ENCODE measurements at regions not wholly inside any gene's neighbourhood (a gene's known extent, or its start where the extent isn't known, plus 50 kb on each side); places are given as distances from the start of the nearest gene placed in this dataset.

- Histone ChIP-seq H3K36me3 (no peaks in the 10 kb centered on the region), H3K9me3 (no peaks in the 10 kb centered on the region), H3K27me3 (no peaks in the 10 kb centered on the region), H3K4me3 (no peak overlapping the region), H3K4me1 (no peaks in the 10 kb centered on the region), H3K27ac (no peak overlapping the region)
- ATAC-seq (no peak), DNase-seq (no peak)
- intact Hi-C loops (cut with DNase I): no loop called here
- WGBS (ENCODE audit: insufficient coverage, low coverage, low lambda C conversion rate, missing lambda C conversion rate): 69% methylated on average over 15 of the region's 15 CpGs
- TF ChIP-seq CTCF (IDR thresholded peaks at IDR 0.05) (no peak), POLR2A (IDR thresholded peaks at IDR 0.05) (no peak)
Observed at GRCh38 chr16:72372087-72373045, 200.4 kb upstream of the PMFBP1 start.

GRCh38 chr16:72371307-72372086 is 199.5 kb upstream of the PMFBP1 start:
- DNase-seq: no peak
- Histone ChIP-seq H3K36me3 (no peaks in the 10 kb centered on the region), H3K27me3 (no peaks in the 10 kb centered on the region), H3K27ac (no peak overlapping the region), H3K4me1 (no peaks in the 10 kb centered on the region), H3K4me3 (no peak overlapping the region), H3K9me3 (no peaks in the 10 kb centered on the region)
- TF ChIP-seq CTCF (IDR thresholded peaks at IDR 0.05) (no peak), POLR2A (IDR thresholded peaks at IDR 0.05) (no peak)
- intact Hi-C loops (cut with DNase I): no loop called here
- 55% methylated on average over 6 of the region's 10 CpGs for whole genome bisulfite sequencing (ENCODE audit: insufficient coverage, low coverage, low lambda C conversion rate, missing lambda C conversion rate)
- ATAC-seq: no peak

- H3K4me1 ChIP-seq: no peaks in the 10 kb centered on the region
- 73% methylated on average over 1 of the region's 1 CpG for WGBS (ENCODE audit: insufficient coverage, low coverage, low lambda C conversion rate, missing lambda C conversion rate)
- intact Hi-C loops (cut with DNase I): no loop called here
- H3K36me3 ChIP-seq: no peaks in the 10 kb centered on the region
- no peaks in the 10 kb centered on the region for H3K27me3 ChIP-seq
- no peak overlapping the region for H3K4me3 ChIP-seq
- H3K27ac ChIP-seq: no peak overlapping the region
- TF ChIP-seq POLR2A (IDR thresholded peaks at IDR 0.05) (no peak), CTCF (IDR thresholded peaks at IDR 0.05) (no peak)
- no peak for ATAC-seq
- H3K9me3 ChIP-seq: no peaks in the 10 kb centered on the region
- DNase-seq: no peak
Observed at GRCh38 chr16:72369274-72369673, 197.3 kb upstream of the PMFBP1 start.

- intact Hi-C loops (cut with DNase I): no loop called here
- Histone ChIP-seq H3K36me3 (no peaks in the 10 kb centered on the region), H3K27ac (no peak overlapping the region), H3K4me1 (no peaks in the 10 kb centered on the region), H3K9me3 (no peaks in the 10 kb centered on the region), H3K27me3 (no peaks in the 10 kb centered on the region), H3K4me3 (no peak overlapping the region)
- DNase-seq: no peak
- TF ChIP-seq POLR2A (IDR thresholded peaks at IDR 0.05) (no peak), CTCF (IDR thresholded peaks at IDR 0.05) (no peak)
- ATAC-seq: no peak
Observed at GRCh38 chr16:72367851-72368250, 195.9 kb upstream of the PMFBP1 start.

All from right lobe of liver (tissue), 6 donors.